CD4-positive, alpha-beta memory T cell (primary cell): ENCODE measurements at regions not wholly inside any gene's neighbourhood (a gene's known extent, or its start where the extent isn't known, plus 50 kb on each side); places are given as distances from the start of the nearest gene placed in this dataset.

Source experiments
- CTCF ChIA-PET: fragments of 350-600 bp; sonication (Branson Sonifier 250); formaldehyde crosslinking; loops from one replicate; lab custom pipeline; 2021; ENCODE audit warnings: inconsistent platforms; ENCODE audit not compliant: partially characterized antibody; lab: Charles Lee
- POLR2A ChIA-PET: fragments of 350-600 bp; sonication (Branson Sonifier 250); formaldehyde crosslinking; loops from one replicate; lab custom pipeline; 2021; ENCODE audit not compliant: partially characterized antibody; lab: Charles Lee
- DNase-seq, 5 donors: peaks; one replicate each; pipeline versions ENCODE4 v3.0.0 to v3.0.0-alpha.2; 2020 to 2022; ENCODE audit warnings: mixed read lengths in 1 of 5
- H3K27ac ChIP-seq: one replicate; pipeline ENCODE4 v1.7.0; 2013; ENCODE audit warnings: low read depth, low read length
- H3K27me3 ChIP-seq: 2 replicates; pipeline ENCODE4 v1.7.0; 2013; ENCODE audit warnings: mild to moderate bottlenecking, low read length, moderate library complexity; ENCODE audit not compliant: insufficient read depth
- H3K36me3 ChIP-seq: 2 replicates; pipeline ENCODE4 v1.7.0; 2013; ENCODE audit warnings: mild to moderate bottlenecking, low read length, moderate library complexity; ENCODE audit not compliant: insufficient read depth
- H3K4me1 ChIP-seq: 2 replicates; pipeline ENCODE4 v1.7.0; 2013; ENCODE audit warnings: mild to moderate bottlenecking, low read length, moderate library complexity; ENCODE audit not compliant: insufficient read depth
- H3K4me3 ChIP-seq, 2 donors: one replicate each; pipeline ENCODE4 v1.7.0; 2013; ENCODE audit warnings: low read length in 2 of 2, mild to moderate bottlenecking in 1 of 2
- H3K9me3 ChIP-seq, 2 donors: one replicate each; pipeline ENCODE4 v1.7.0; 2013; ENCODE audit warnings: low read length in 2 of 2, control low read depth in 1 of 2; ENCODE audit not compliant: control insufficient read depth in 1 of 2
- H3K27ac Mint-ChIP-seq, 7 donors: one replicate each; pipeline ENCODE4 v1.8.0; 2020 to 2021; ENCODE audit warnings: mixed read lengths in 7 of 7, mild to moderate bottlenecking in 6 of 7, inconsistent platforms in 3 of 7, moderate library complexity in 3 of 7
- H3K27me3 Mint-ChIP-seq, 2 donors: one replicate each; pipeline ENCODE4 v1.8.0; 2020 to 2021; ENCODE audit warnings: mixed read lengths in 2 of 2
- H3K36me3 Mint-ChIP-seq, 2 donors: one replicate each; pipeline ENCODE4 v1.8.0; 2020 to 2021; ENCODE audit warnings: mixed read lengths in 2 of 2, inconsistent platforms in 1 of 2, mild to moderate bottlenecking in 1 of 2
- H3K4me1 Mint-ChIP-seq, 4 donors: one replicate each; pipeline ENCODE4 v1.8.0; 2020 to 2021; ENCODE audit warnings: mixed read lengths in 4 of 4, mild to moderate bottlenecking in 1 of 4
- H3K4me3 Mint-ChIP-seq, 8 donors: one replicate each; pipeline ENCODE4 v1.8.0; 2020 to 2021; ENCODE audit warnings: mixed read lengths in 8 of 8, mild to moderate bottlenecking in 7 of 8, moderate library complexity in 6 of 8, inconsistent platforms in 3 of 8
- H3K9me3 Mint-ChIP-seq, 8 donors: one replicate each; pipeline ENCODE4 v1.8.0; 2020 to 2021; ENCODE audit warnings: mixed read lengths in 8 of 8, mild to moderate bottlenecking in 5 of 8, inconsistent platforms in 3 of 8, moderate library complexity in 1 of 8
- intact Hi-C: fragments of 100-400 bp; cut with micrococcal nuclease; formaldehyde crosslinking; loops from one replicate; pipeline ENCODE4 v1.15.1; 2023

DNA sequence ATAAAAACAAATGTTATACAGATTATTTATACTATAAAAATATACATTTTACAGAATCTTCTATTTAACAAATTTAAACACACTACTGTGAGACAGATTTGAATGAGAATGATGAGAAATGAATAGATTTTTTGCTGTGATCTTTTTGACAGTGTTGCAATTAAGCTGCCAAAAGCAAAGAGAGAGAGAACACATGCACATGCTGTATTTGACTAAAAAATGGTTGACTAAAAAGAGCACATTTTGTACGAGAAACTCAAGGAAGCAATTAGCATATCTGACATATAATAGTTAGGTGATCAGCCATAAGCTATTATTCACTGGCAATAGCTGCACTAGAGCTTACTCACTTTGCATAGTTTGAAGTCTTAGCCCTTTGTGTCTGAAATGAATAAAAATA, 115.8 kb downstream of the SYT10 start:
- H3K27me3 Mint-ChIP-seq: no peaks in the 10 kb centered on the region
- ChIA-PET POLR2A (no interaction called here), CTCF (no interaction called here)
- no peaks in the 10 kb centered on the region for H3K4me1 Mint-ChIP-seq
- intact Hi-C loops: no loop called here
- H3K4me1 ChIP-seq: no peaks in the 10 kb centered on the region
- no peaks in the 10 kb centered on the region for H3K36me3 ChIP-seq
- H3K9me3 Mint-ChIP-seq: peaks cover 0 to 2% (median 0%) of the 10 kb centered on the region in 8 donors
- no peak overlapping the region for H3K4me3 ChIP-seq
- no peak overlapping the region for H3K4me3 Mint-ChIP-seq
- no peaks in the 10 kb centered on the region for H3K9me3 ChIP-seq
- no peak overlapping the region for H3K27ac ChIP-seq
- no peak for DNase-seq
- no peaks in the 10 kb centered on the region for H3K27me3 ChIP-seq
- H3K36me3 Mint-ChIP-seq: no peaks in the 10 kb centered on the region
- no peak overlapping the region for H3K27ac Mint-ChIP-seq

DNA sequence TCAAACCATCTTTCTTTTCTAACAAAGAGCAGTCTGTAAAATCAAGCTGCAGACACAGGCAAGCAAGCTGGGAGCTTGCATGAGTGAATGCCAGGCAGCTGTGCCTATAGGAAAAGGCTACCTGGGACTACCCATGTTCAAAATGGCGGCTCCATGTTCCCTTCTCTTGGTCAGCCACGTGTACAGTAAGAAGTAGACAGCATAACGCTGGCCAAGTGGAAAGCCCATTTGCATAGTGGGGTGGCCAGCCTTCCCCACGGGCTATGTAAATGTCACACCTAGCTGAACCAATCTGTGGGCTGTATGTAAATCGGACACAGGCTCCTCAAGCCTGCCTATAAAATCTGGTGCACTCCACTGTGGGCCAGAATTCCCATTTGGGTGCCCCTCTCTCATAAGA, 117.1 kb downstream of the SYT10 start:
- Mint-ChIP-seq H3K27ac (no peak overlapping the region), H3K36me3 (no peaks in the 10 kb centered on the region), H3K4me1 (no peaks in the 10 kb centered on the region), H3K4me3 (no peak overlapping the region), H3K9me3 (peaks cover 0 to 4% (median 0%) of the 10 kb centered on the region in 8 donors), H3K27me3 (no peaks in the 10 kb centered on the region)
- intact Hi-C loops: no loop called here
- no peaks in the 10 kb centered on the region for H3K9me3 ChIP-seq
- no peaks in the 10 kb centered on the region for H3K4me1 ChIP-seq
- ChIA-PET POLR2A (no interaction called here), CTCF (no interaction called here)
- H3K36me3 ChIP-seq: no peaks in the 10 kb centered on the region
- DNase-seq: no peak
- H3K27ac ChIP-seq: no peak overlapping the region
- H3K4me3 ChIP-seq: no peak overlapping the region
- H3K27me3 ChIP-seq: no peaks in the 10 kb centered on the region

DNA sequence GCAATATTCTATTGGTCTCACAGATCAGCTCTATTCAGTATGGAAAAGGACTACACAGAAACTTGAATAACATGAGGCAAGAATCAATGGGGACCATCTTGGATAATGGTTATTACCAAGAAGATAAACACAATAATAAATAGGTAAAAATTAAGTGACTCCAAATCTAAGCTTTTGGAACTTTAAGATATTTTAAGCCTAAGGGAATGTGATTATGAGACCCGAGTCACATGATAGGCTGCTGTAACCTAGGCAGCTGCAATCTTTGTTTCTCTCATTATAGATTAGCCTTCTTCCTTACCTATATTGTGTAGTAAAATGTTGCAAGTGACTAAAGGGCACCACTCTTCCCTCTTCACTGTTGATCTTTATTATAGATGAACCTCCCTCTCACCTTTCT, 121.9 kb downstream of the SYT10 start:
- Histone ChIP-seq H3K27me3 (no peaks in the 10 kb centered on the region), H3K4me1 (no peaks in the 10 kb centered on the region), H3K9me3 (no peaks in the 10 kb centered on the region), H3K4me3 (no peak overlapping the region), H3K36me3 (no peaks in the 10 kb centered on the region), H3K27ac (no peak overlapping the region)
- no peak overlapping the region for H3K27ac Mint-ChIP-seq
- POLR2A ChIA-PET: no interaction called here
- H3K36me3 Mint-ChIP-seq: no peaks in the 10 kb centered on the region
- CTCF ChIA-PET: no interaction called here
- H3K27me3 Mint-ChIP-seq: no peaks in the 10 kb centered on the region
- H3K4me3 Mint-ChIP-seq: no peak overlapping the region
- H3K4me1 Mint-ChIP-seq: no peaks in the 10 kb centered on the region
- intact Hi-C loops: no loop called here
- peaks cover 0 to 9% (median 3%) of the 10 kb centered on the region in 8 donors for H3K9me3 Mint-ChIP-seq
- DNase-seq: no peak

DNA sequence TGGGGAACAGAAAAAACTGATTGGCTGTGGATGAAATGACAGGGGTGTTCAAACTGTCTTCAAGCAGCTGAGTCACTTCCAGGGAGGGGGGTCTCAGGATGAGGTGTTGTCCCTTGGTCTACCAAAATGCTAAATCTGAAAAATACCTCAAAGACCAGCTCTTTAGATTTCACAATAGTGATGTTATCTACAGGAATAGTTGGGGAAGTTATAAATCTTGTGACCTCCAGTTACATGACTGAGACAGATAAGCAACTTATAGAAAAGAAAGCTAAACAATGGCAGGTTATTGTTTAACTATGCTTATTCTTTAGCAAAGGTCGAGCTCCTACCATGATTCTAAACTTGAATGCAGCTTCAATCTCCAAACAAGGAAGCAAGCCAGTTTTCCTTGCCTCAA, 125.4 kb downstream of the SYT10 start:
- ChIA-PET POLR2A (no interaction called here), CTCF (no interaction called here)
- Histone ChIP-seq H3K9me3 (no peaks in the 10 kb centered on the region), H3K4me1 (no peaks in the 10 kb centered on the region), H3K4me3 (no peak overlapping the region), H3K36me3 (no peaks in the 10 kb centered on the region), H3K27me3 (no peaks in the 10 kb centered on the region), H3K27ac (no peak overlapping the region)
- H3K4me3 Mint-ChIP-seq: no peak overlapping the region
- intact Hi-C loops: no loop called here
- H3K27ac Mint-ChIP-seq: no peak overlapping the region
- DNase-seq: no peak
- H3K4me1 Mint-ChIP-seq: no peaks in the 10 kb centered on the region
- peaks cover 0 to 11% (median 4%) of the 10 kb centered on the region in 8 donors for H3K9me3 Mint-ChIP-seq
- no peaks in the 10 kb centered on the region for H3K36me3 Mint-ChIP-seq
- H3K27me3 Mint-ChIP-seq: no peaks in the 10 kb centered on the region

DNA sequence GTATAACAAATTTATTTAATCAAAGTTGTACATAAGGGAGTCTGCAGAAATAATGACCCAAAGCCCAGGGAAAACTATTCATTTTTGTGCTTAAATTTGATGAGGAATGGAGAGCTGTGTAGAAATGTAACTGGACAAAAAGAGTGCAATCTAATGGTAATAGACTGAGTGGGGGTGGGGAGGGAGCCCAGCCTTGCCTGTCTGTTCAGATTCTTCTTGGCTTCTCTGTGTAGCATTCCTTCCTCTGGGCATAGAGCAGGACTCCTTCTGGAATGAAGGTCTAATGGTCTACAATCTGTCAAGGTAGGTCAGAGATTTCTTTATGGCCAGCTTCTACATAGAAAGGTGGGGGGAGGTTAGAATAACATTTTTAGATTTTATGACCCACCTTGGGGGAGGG, 126.1 kb downstream of the SYT10 start:
- Histone ChIP-seq H3K27me3 (no peaks in the 10 kb centered on the region), H3K4me3 (no peak overlapping the region), H3K36me3 (no peaks in the 10 kb centered on the region), H3K27ac (no peak overlapping the region), H3K9me3 (no peaks in the 10 kb centered on the region), H3K4me1 (no peaks in the 10 kb centered on the region)
- no peaks in the 10 kb centered on the region for H3K27me3 Mint-ChIP-seq
- no peaks in the 10 kb centered on the region for H3K4me1 Mint-ChIP-seq
- ChIA-PET CTCF (no interaction called here), POLR2A (no interaction called here)
- intact Hi-C loops: no loop called here
- peaks cover 0 to 14% (median 6%) of the 10 kb centered on the region in 8 donors for H3K9me3 Mint-ChIP-seq
- no peak for DNase-seq
- no peaks in the 10 kb centered on the region for H3K36me3 Mint-ChIP-seq
- no peak overlapping the region for H3K27ac Mint-ChIP-seq
- H3K4me3 Mint-ChIP-seq: no peak overlapping the region

DNA sequence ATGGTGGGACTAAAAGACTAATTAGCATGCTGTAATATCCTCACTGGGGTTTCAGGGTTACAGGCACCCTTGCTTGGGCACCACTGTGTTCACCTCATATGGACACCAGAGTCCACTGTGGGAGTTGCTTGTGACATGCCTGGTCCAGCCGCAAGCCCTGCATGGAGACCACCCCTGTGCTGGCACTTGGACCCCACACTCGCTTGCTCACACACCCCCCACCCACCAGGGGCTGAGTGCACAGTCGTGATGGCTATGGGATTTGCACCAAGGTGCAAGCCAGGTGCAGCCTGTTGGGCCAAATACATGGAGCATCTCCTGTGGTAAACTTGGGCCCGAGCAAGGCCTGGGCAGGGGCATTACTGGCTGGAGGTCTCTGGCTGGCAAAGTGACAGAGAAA, 129.1 kb downstream of the SYT10 start:
- H3K4me1 Mint-ChIP-seq: no peaks in the 10 kb centered on the region

DNA sequence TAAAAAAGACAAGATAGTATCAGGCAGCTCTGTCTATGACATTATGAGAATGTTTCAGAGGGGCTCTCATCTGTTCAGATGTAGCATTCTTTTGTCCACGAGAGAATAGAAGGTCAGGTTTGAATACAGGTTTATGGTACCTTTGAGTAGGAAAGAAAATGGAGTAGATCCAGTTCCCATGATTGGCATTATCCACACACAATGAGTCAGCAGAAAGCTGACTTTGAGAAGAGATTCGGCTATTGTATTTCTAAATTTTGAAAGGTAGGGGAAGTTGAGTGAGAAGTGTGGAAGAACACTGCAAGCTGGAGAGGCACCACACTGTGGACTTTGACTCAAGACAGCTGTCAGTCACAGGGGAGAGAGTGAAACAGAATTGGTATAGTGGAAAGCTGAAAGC, 135.4 kb downstream of the SYT10 start:
- ChIA-PET POLR2A (no interaction called here), CTCF (no interaction called here)
- Mint-ChIP-seq H3K4me3 (no peak overlapping the region), H3K9me3 (peaks cover 0 to 15% (median 5%) of the 10 kb centered on the region in 8 donors), H3K27me3 (no peaks in the 10 kb centered on the region), H3K4me1 (no peaks in the 10 kb centered on the region), H3K36me3 (no peaks in the 10 kb centered on the region), H3K27ac (no peak overlapping the region)
- DNase-seq: no peak
- no peaks in the 10 kb centered on the region for H3K27me3 ChIP-seq
- intact Hi-C loops: no loop called here
- no peaks in the 10 kb centered on the region for H3K4me1 ChIP-seq
- no peak overlapping the region for H3K27ac ChIP-seq
- no peak overlapping the region for H3K4me3 ChIP-seq
- no peaks in the 10 kb centered on the region for H3K9me3 ChIP-seq
- H3K36me3 ChIP-seq: no peaks in the 10 kb centered on the region

More for the DNA sequence above, 129.1 kb downstream of the SYT10 start:
- H3K27ac Mint-ChIP-seq: no peak overlapping the region
- H3K9me3 Mint-ChIP-seq: peaks cover 0 to 14% (median 5%) of the 10 kb centered on the region in 8 donors
- CTCF ChIA-PET: no interaction called here
- H3K36me3 ChIP-seq: no peaks in the 10 kb centered on the region
- H3K36me3 Mint-ChIP-seq: no peaks in the 10 kb centered on the region
- no peaks in the 10 kb centered on the region for H3K27me3 ChIP-seq
- no peaks in the 10 kb centered on the region for H3K27me3 Mint-ChIP-seq
- no peak overlapping the region for H3K4me3 Mint-ChIP-seq
- no peaks in the 10 kb centered on the region for H3K4me1 ChIP-seq
- H3K27ac ChIP-seq: no peak overlapping the region
- DNase-seq: no peak
- H3K9me3 ChIP-seq: no peaks in the 10 kb centered on the region
- intact Hi-C loops: no loop called here
- no peak overlapping the region for H3K4me3 ChIP-seq
- POLR2A ChIA-PET: no interaction called here

DNA sequence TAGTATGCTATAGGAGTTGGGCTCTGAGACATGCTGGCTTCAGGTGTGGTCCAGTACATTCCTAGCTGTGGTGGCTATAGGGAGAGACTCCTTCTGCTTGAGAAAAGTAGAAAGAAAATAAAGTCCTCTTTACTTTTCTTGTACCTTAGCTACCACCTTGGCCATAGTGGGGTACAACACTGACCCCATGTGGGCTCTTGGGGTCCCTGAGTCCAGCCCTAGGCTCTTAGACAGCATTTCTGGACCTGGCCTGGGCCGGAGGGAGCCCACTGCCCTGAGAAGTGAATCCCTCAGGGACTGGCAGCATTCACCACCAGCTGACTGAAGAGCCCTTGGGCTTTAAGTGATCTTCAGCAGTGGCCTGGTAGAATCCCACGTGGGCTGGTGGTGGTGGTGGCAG, 143.1 kb downstream of the SYT10 start:
- no peaks in the 10 kb centered on the region for H3K36me3 Mint-ChIP-seq
- Histone ChIP-seq H3K4me3 (no peak overlapping the region), H3K27me3 (no peaks in the 10 kb centered on the region), H3K27ac (no peak overlapping the region), H3K36me3 (no peaks in the 10 kb centered on the region), H3K4me1 (no peaks in the 10 kb centered on the region), H3K9me3 (no peaks in the 10 kb centered on the region)
- POLR2A ChIA-PET: no interaction called here
- DNase-seq: no peak
- no peak overlapping the region for H3K27ac Mint-ChIP-seq
- intact Hi-C loops: no loop called here
- no peak overlapping the region for H3K4me3 Mint-ChIP-seq
- CTCF ChIA-PET: no interaction called here
- H3K27me3 Mint-ChIP-seq: no peaks in the 10 kb centered on the region
- peaks cover 2 to 28% (median 6%) of the 10 kb centered on the region in 8 donors for H3K9me3 Mint-ChIP-seq
- no peaks in the 10 kb centered on the region for H3K4me1 Mint-ChIP-seq
